DMS53 treated with DMSO at 0.1 percent for 48 hours (cell line): ENCODE measurements at regions not wholly inside any gene's neighbourhood (a gene's known extent, or its start where the extent isn't known, plus 50 kb on each side); places are given as distances from the start of the nearest gene placed in this dataset.
"Not testable (repeated sequence)": the region's sequence is repeated elsewhere in the genome, so short reads cannot be mapped to it uniquely, and the experiment has no call there.

Experiments used
- DNase-seq: peaks from one replicate; lab custom pipeline; 2025; ENCODE audit not compliant: unreplicated experiment; lab: John Stamatoyannopoulos, UW

- DNase-seq = no peak
These were observed 986.6 kb downstream of the ZPLD1 start for GRCh38 chr3:103421460-103421859.

GRCh38 chr3:103437883-103438282, 1003.1 kb downstream of the ZPLD1 start:
- DNase-seq = no peak

GRCh38 chr3:103440539-103441203, 1005.9 kb downstream of the ZPLD1 start:
- no peak for DNase-seq

GRCh38 chr3:103446953-103447629, 1012.3 kb downstream of the ZPLD1 start:
- no peak for DNase-seq

- no peak for DNase-seq
These were observed 1018.3 kb downstream of the ZPLD1 start for GRCh38 chr3:103453152-103453551.

GRCh38 chr3:103459815-103460214, 1025.0 kb downstream of the ZPLD1 start:
- DNase-seq = no peak

- no peak for DNase-seq
These were observed 1035.7 kb downstream of the ZPLD1 start for GRCh38 chr3:103470498-103470897.

GRCh38 chr3:103494011-103494410, 1059.2 kb downstream of the ZPLD1 start:
- DNase-seq = no peak

- no peak for DNase-seq
These were observed 1059.7 kb downstream of the ZPLD1 start for GRCh38 chr3:103494512-103494911.

- no peak for DNase-seq
These were observed 1060.4 kb downstream of the ZPLD1 start for GRCh38 chr3:103495186-103495585.

- DNase-seq = no peak
These were observed 1064.5 kb downstream of the ZPLD1 start for GRCh38 chr3:103499132-103499900.

GRCh38 chr3:103499967-103500366, 1065.2 kb downstream of the ZPLD1 start:
- DNase-seq = no peak

- DNase-seq = no peak
These were observed 1075.9 kb downstream of the ZPLD1 start for GRCh38 chr3:103510760-103511159.

- no peak for DNase-seq
These were observed 1077.1 kb downstream of the ZPLD1 start for GRCh38 chr3:103511891-103512290.

- no peak for DNase-seq
These were observed 1077.8 kb downstream of the ZPLD1 start for GRCh38 chr3:103512595-103512994.

GRCh38 chr3:103513003-103513402, 1078.2 kb downstream of the ZPLD1 start:
- DNase-seq = no peak

GRCh38 chr3:103515116-103515515, 1080.3 kb downstream of the ZPLD1 start:
- DNase-seq = no peak

- DNase-seq = no peak
These were observed 1082.1 kb downstream of the ZPLD1 start for GRCh38 chr3:103516950-103517349.

GRCh38 chr3:103531327-103531726, 1096.5 kb downstream of the ZPLD1 start:
- not testable (repeated sequence) for DNase-seq

GRCh38 chr3:103532986-103533385, 1098.2 kb downstream of the ZPLD1 start:
- no peak for DNase-seq

- no peak for DNase-seq
These were observed 1119.6 kb downstream of the ZPLD1 start for GRCh38 chr3:103554451-103554850.

- DNase-seq = not testable (repeated sequence)
These were observed 1129.3 kb downstream of the ZPLD1 start for GRCh38 chr3:103564116-103564515.
